GM12878 (cell line): ENCODE measurements at regions not wholly inside any gene's neighbourhood (a gene's known extent, or its start where the extent isn't known, plus 50 kb on each side); places are given as distances from the start of the nearest gene placed in this dataset.

ENCODE experiments used
- ATAC-seq: fragments of 200-7000 bp; cut with Tn5 transposase; 3 replicates; pipeline ENCODE4 v1.9.1; 2020; ENCODE audit warnings: mild to moderate bottlenecking, moderate library complexity
- BruUV-seq: library from RNA; stranded (reverse); fragments of 400-500 nt; replicated peaks from 2 replicates; lab custom pipeline; 2021; lab: Mats Ljungman, UMichigan
- CTCF ChIA-PET: fragments of 300-600 bp; sonication (Branson Sonifier 250); formaldehyde crosslinking; extraction: SDS; loops from one replicate; lab custom pipeline; 2021; ENCODE audit warnings: inconsistent platforms; lab: Yijun Ruan, JAX
- POLR2A ChIA-PET: fragments of 350-600 bp; formaldehyde crosslinking; extraction: SDS; loops from one replicate; lab custom pipeline; 2021; ENCODE audit warnings: inconsistent platforms; lab: Charles Lee
- RAD21 ChIA-PET: fragments of 300-600 bp; sonication (Branson Sonifier 250); formaldehyde crosslinking; loops from one replicate; lab custom pipeline; 2023; ENCODE audit warnings: antibody characterized with exemption; ENCODE audit not compliant: unreplicated experiment; lab: Charles Lee
- SMC1A ChIA-PET: fragments of 300-600 bp; sonication (Branson Sonifier 250); formaldehyde crosslinking; loops from one replicate; lab custom pipeline; 2023; ENCODE audit not compliant: unreplicated experiment, uncharacterized antibody; lab: Charles Lee
- DNase-seq: peaks from one replicate; pipeline ENCODE4 v3.0.0-alpha.2; 2011; ENCODE audit warnings: low read depth, low spot score
- FAIRE-seq: peaks from 3 replicates; lab custom pipeline; 2011; peaks lifted over from hg19 to GRCh38; lab: Jason Lieb, UNC
- H2AFZ ChIP-seq: 2 replicates; pipeline ENCODE4 v1.6.0; 2011; ENCODE audit warnings: low read depth, low read length, control low read depth; ENCODE audit not compliant: control insufficient read depth
- H3K27ac ChIP-seq: 2 replicates; pipeline ENCODE4 v1.5.1; 2011; ENCODE audit warnings: control low read depth; ENCODE audit not compliant: control insufficient read depth, insufficient read depth
- H3K27me3 ChIP-seq, 2 experiments: replicated peaks in 1 of 2; 2 replicates each; pipeline versions ENCODE4 v1.6.0 to v1.6.1; 2011; ENCODE audit warnings: low read length in 1 of 2; ENCODE audit not compliant: control insufficient read depth in 2 of 2, insufficient read depth in 2 of 2
- H3K36me3 ChIP-seq, 2 experiments: 2 replicates each; pipeline ENCODE4 v1.5.1; 2011; ENCODE audit warnings: low read length in 1 of 2; ENCODE audit not compliant: control insufficient read depth in 2 of 2, insufficient read depth in 2 of 2
- H3K4me1 ChIP-seq: 2 replicates; pipeline ENCODE4 v1.6.1; 2011; ENCODE audit warnings: mild to moderate bottlenecking, low read length, moderate library complexity, mixed read lengths; ENCODE audit not compliant: control insufficient read depth, insufficient read depth
- H3K4me2 ChIP-seq: 2 replicates; pipeline ENCODE4 v1.6.0; 2011; ENCODE audit warnings: control low read depth; ENCODE audit not compliant: control insufficient read depth, insufficient read depth
- H3K4me3 ChIP-seq: fragments of 200-600 bp; sonication (generic); 2 replicates; pipeline ENCODE4 v1.5.1; 2016
- H3K79me2 ChIP-seq: 2 replicates; pipeline ENCODE4 v1.6.0; 2011; ENCODE audit warnings: low read length; ENCODE audit not compliant: control insufficient read depth, insufficient read depth
- H3K9ac ChIP-seq: 2 replicates; pipeline ENCODE4 v1.8.0; 2011; ENCODE audit warnings: low read length, control low read depth, mixed read lengths; ENCODE audit not compliant: control insufficient read depth, insufficient read depth
- H3K9me3 ChIP-seq: replicated peaks from 3 replicates; pipeline ENCODE4 v1.5.1; 2011; ENCODE audit warnings: mild to moderate bottlenecking, low read length; ENCODE audit not compliant: control insufficient read depth, insufficient read depth
- H4K20me1 ChIP-seq: 2 replicates; pipeline ENCODE4 v1.6.0; 2011; ENCODE audit not compliant: control insufficient read depth, insufficient read depth
- ATF3 ChIP-seq: IDR thresholded peaks from 2 replicates; pipeline ENCODE4 v1.6.1; 2011; ENCODE audit warnings: low read depth, mild to moderate bottlenecking, low read length, moderate library complexity, borderline replicate concordance; ENCODE audit errors: extremely low read depth
- BACH1 ChIP-seq: fragments of 450-650 bp; IDR thresholded peaks from 2 replicates; pipeline ENCODE4 v1.6.1; 2017; ENCODE audit warnings: mild to moderate bottlenecking, borderline replicate concordance
- CEBPZ ChIP-seq: fragments of 150-350 bp; IDR thresholded peaks from 2 replicates; pipeline ENCODE4 v1.6.1; 2016; ENCODE audit warnings: low read depth, low read length
- EGR1 ChIP-seq, 2 experiments: IDR thresholded peaks; 1 replicate in 1 of 2; 2 replicates in 1 of 2; pipeline ENCODE4 v1.6.1; 2011 to 2012; ENCODE audit warnings: low read depth in 2 of 2, low read length in 2 of 2, borderline replicate concordance in 1 of 2, mild to moderate bottlenecking in 1 of 2, moderate library complexity in 1 of 2
- JUNB ChIP-seq: IDR thresholded peaks from 2 replicates; pipeline ENCODE4 v1.6.1; 2016; ENCODE audit warnings: antibody characterized with exemption, mild to moderate bottlenecking
- MAX ChIP-seq: IDR thresholded peaks from 2 replicates; pipeline ENCODE4 v1.6.1; 2012; ENCODE audit warnings: low read depth, low read length, improper control_type of control experiment
- MTA3 ChIP-seq: IDR thresholded peaks from 2 replicates; pipeline ENCODE4 v1.6.1; 2012; ENCODE audit warnings: low read length, inconsistent platforms, borderline replicate concordance
- NFIC ChIP-seq: IDR thresholded peaks from 2 replicates; pipeline ENCODE4 v1.6.1; 2012; ENCODE audit warnings: low read depth, mild to moderate bottlenecking, inconsistent platforms, low read length, moderate library complexity
- NFYB ChIP-seq: IDR thresholded peaks from 2 replicates; pipeline ENCODE4 v1.6.1; 2011; ENCODE audit warnings: low read depth, mild to moderate bottlenecking, low read length, improper control_type of control experiment, moderate library complexity; ENCODE audit not compliant: insufficient read depth
- NRF1 ChIP-seq: conservative IDR thresholded peaks from 2 replicates; pipeline ENCODE4 v1.6.1; 2011; ENCODE audit warnings: mild to moderate bottlenecking, low read depth, low read length, improper control_type of control experiment
- REST ChIP-seq: IDR thresholded peaks from 2 replicates; pipeline ENCODE4 v1.6.1; 2012; ENCODE audit warnings: mild to moderate bottlenecking, low read depth, low read length
- RFX5 ChIP-seq: IDR thresholded peaks from 2 replicates; pipeline ENCODE4 v1.6.1; 2011; ENCODE audit warnings: low read depth, low read length, improper control_type of control experiment
- SKIL ChIP-seq: fragments of 450-650 bp; IDR thresholded peaks from 2 replicates; pipeline ENCODE4 v1.6.1; 2017; ENCODE audit warnings: mild to moderate bottlenecking, low read depth, inconsistent platforms; ENCODE audit not compliant: poor library complexity, severe bottlenecking
- SUPT20H ChIP-seq: IDR thresholded peaks from 2 replicates; pipeline ENCODE4 v1.6.1; 2011; ENCODE audit warnings: low read depth, mild to moderate bottlenecking, low read length, moderate library complexity, borderline replicate concordance; ENCODE audit not compliant: control insufficient read depth
- TBL1XR1 ChIP-seq: IDR thresholded peaks from 2 replicates; pipeline ENCODE4 v1.6.1; 2012; ENCODE audit warnings: low read depth, low read length, improper control_type of control experiment
- TCF7 ChIP-seq: IDR thresholded peaks from 2 replicates; pipeline ENCODE4 v1.6.1; 2014; ENCODE audit warnings: antibody characterized with exemption, borderline replicate concordance
- WGBS: methylation state at CpG from one replicate; pipeline ENCODE4 v1.1.6; 2016; ENCODE audit warnings: low lambda C conversion rate; ENCODE audit not compliant: insufficient replicate concordance, insufficient coverage; ENCODE audit errors: missing lambda C conversion rate; 5-methylcytosine and 5-hydroxymethylcytosine counted together
- in situ Hi-C: fragments of 300-500 bp; cut with MboI; formaldehyde crosslinking; loops from 9 replicates; pipeline ENCODE4 v1.14.3; 2018; ENCODE audit warnings: mixed read lengths
- intact Hi-C: fragments of 100-400 bp; cut with micrococcal nuclease; formaldehyde crosslinking; loops from one replicate; pipeline ENCODE4 v1.14.2; 2022; ENCODE audit not compliant: unreplicated experiment

- ATAC-seq: no peak
- no peak overlapping the region for H2AFZ ChIP-seq
- SMC1A ChIA-PET: no interaction called here
- no peaks in the 10 kb centered on the region for H3K9me3 ChIP-seq
- intact Hi-C loops: no loop called here
- no peak overlapping the region for H3K4me2 ChIP-seq
- RAD21 ChIA-PET: no interaction called here
- CTCF ChIA-PET: no interaction called here
- DNase-seq: no peak
- no peak for FAIRE-seq
- no peak overlapping the region for H3K4me3 ChIP-seq
- no TSS peak for BruUV-seq
- no peaks in the 10 kb centered on the region for H3K27me3 ChIP-seq
- no peaks in the 10 kb centered on the region for H4K20me1 ChIP-seq
- H3K4me1 ChIP-seq: no peaks in the 10 kb centered on the region
- no peaks in the 10 kb centered on the region for H3K79me2 ChIP-seq
- 18% methylated on average over 4 of the region's 4 CpGs for WGBS
- H3K27ac ChIP-seq: no peak overlapping the region
- POLR2A ChIA-PET: no interaction called here
- H3K9ac ChIP-seq: no peak overlapping the region
- H3K36me3 ChIP-seq: no peaks in the 10 kb centered on the region
- in situ Hi-C loops: no loop called here
- TF ChIP-seq NRF1 (no peak), NFIC (no peak), SKIL (no peak), NFYB (no peak), ATF3 (no peak), REST (no peak), MTA3 (no peak), CEBPZ (no peak), RFX5 (no peak), SUPT20H (no peak), EGR1 (IDR thresholded peaks at IDR 0.05; ENCODE audit: borderline replicate concordance in 1 of 2, low read depth in 2 of 2, low read length in 2 of 2) (no peak), JUNB (no peak), MAX (no peak), BACH1 (no peak), TCF7 (no peak), TBL1XR1 (no peak)
Observed at GRCh38 chr1:60171801-60172200, 98.2 kb upstream of the C1orf87 start.
